VCaP (cell line): ENCODE measurements at regions not wholly inside any gene's neighbourhood (a gene's known extent, or its start where the extent isn't known, plus 50 kb on each side); places are given as distances from the start of the nearest gene placed in this dataset.
A peak's percentile ranks its signal among the peaks of the same experiment; 100 is the strongest.

Experiments used
- H3K27ac ChIP-seq: fragments of 450-650 bp; 2 replicates; pipeline ENCODE4 v1.5.1; 2017
- TF ChIP-seq, protein P1 (sequence below): fragments of 450-650 bp; conservative IDR thresholded peaks from 2 replicates; pipeline ENCODE4 v1.5.1; 2017; ENCODE audit warnings: mild to moderate bottlenecking, moderate library complexity

DNA sequence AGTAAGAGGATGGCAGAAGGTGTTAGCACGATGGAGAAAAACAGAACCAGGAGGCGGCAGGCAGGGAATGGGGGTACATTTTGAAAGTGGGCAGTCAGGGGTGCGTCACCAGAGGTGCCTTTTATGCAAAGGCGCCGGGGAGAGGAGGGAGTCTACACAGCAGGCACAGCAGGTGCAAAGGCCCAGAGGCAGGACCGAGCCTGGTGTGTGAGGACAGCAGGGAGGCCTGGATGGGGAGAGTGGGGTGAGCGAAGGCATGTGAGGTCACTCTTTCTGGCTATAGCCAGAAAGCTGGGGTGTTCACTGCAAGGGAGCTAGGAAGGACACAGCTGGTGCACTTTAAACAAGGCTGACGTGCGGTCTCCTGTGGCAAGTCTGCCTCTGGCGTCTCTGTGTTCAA, 65.0 kb downstream of the NCOR2 start:
- TF ChIP-seq, protein P1, sequence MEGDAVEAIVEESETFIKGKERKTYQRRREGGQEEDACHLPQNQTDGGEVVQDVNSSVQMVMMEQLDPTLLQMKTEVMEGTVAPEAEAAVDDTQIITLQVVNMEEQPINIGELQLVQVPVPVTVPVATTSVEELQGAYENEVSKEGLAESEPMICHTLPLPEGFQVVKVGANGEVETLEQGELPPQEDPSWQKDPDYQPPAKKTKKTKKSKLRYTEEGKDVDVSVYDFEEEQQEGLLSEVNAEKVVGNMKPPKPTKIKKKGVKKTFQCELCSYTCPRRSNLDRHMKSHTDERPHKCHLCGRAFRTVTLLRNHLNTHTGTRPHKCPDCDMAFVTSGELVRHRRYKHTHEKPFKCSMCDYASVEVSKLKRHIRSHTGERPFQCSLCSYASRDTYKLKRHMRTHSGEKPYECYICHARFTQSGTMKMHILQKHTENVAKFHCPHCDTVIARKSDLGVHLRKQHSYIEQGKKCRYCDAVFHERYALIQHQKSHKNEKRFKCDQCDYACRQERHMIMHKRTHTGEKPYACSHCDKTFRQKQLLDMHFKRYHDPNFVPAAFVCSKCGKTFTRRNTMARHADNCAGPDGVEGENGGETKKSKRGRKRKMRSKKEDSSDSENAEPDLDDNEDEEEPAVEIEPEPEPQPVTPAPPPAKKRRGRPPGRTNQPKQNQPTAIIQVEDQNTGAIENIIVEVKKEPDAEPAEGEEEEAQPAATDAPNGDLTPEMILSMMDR: no peak

DNA sequence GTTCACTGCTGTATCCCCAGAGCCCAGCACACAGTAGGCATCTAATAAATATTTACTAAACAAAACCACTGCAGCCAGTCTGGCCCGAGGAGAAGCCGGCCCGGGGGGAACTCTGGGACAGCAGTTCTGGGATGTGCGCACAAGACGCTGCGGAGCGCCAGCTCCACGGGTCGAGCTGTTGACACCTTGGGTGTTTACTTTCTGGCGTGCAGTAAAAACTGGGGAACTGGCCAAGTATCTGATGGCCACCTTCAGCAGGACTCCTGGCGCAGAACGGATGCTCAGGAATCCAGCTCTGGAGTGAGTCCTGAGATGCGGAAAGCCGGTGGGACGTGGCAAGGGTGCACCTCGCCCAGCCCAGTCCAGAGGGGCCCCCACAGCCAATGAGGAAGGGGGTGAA, 65.6 kb downstream of the NCOR2 start:
- H3K27ac ChIP-seq: peak overlapping the region; percentile 33; the same call in 1 of the 2 replicates
- TF ChIP-seq, protein P1: no peak

More for the DNA sequence above, 65.0 kb downstream of the NCOR2 start:
- peak overlapping the region; percentile 33; the same call in 1 of the 2 replicates for H3K27ac ChIP-seq

DNA sequence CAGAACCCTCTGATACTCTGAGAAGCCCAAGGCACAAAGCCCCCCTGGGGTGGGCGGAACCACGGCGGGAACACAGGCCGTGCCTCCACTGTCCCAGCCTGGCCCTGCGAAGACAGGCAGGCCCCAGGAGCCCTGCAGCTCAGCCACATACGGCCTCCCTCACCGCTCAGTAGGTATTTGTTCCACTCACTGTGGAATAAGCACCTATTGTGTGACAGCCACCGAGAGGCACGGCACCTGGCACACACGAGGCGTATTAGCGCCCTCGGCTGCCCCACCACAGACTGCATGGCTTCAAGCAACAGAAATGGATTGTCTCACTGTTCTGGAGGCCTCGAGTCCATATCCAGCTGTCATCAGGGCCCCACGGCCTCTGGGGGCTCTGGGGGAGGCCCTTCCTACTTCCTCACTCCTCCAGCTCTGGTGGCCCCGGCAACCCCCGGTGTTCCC, 66.3 kb downstream of the NCOR2 start:
- peak overlapping the region; percentile 33; the same call in 1 of the 2 replicates for H3K27ac ChIP-seq
- TF ChIP-seq, protein P1: no peak

DNA sequence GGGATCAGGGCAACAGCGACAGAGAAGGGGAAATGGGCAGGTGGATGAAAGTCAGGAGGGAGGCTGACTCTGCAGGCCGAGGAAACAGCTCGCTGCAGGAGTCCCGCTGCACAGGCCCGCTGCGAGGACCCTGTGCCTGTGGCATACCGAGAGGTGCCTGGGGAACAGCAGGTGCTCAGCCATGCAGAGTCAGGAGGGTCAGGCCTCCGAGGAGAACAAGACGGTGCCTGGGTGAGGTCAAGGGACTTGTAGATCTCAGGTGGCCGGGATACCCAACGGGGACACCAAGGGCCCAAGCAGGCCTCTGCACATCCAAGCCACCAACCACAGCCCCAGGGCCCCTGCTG, 67.5 kb downstream of the NCOR2 start:
- TF ChIP-seq, protein P1: no peak
- no peak overlapping the region for H3K27ac ChIP-seq

DNA sequence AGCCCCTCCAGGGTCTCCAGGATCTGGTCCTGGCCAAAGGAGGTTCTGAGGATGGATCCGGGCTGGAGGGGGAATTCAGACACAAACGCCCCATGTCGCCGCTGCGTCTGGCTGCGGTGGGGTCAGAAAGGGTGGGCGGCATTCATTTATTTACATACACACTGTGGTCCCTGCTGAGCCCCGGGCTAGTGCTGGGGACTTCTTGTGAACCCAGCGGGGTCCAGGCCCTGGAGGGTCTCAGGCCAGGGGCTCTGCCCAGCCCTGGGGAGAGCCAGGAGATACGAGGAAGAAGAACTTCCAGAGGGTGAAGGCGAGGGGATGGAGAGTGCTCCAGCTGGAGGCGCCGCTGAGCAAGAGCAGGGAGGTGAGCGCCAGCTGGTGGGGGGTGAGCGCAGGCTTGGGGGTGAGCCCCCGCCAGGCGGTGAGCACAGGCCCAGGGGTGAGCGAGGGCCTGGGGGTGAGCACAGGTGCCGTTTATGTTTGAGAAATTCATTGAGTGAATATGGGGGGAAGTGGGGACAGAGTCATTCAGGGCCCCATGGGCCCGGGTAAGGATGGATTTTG, 68.1 kb downstream of the NCOR2 start:
- no peak overlapping the region for H3K27ac ChIP-seq
- TF ChIP-seq, protein P1: peak; percentile 11; the same call in 1 of the 2 replicates

DNA sequence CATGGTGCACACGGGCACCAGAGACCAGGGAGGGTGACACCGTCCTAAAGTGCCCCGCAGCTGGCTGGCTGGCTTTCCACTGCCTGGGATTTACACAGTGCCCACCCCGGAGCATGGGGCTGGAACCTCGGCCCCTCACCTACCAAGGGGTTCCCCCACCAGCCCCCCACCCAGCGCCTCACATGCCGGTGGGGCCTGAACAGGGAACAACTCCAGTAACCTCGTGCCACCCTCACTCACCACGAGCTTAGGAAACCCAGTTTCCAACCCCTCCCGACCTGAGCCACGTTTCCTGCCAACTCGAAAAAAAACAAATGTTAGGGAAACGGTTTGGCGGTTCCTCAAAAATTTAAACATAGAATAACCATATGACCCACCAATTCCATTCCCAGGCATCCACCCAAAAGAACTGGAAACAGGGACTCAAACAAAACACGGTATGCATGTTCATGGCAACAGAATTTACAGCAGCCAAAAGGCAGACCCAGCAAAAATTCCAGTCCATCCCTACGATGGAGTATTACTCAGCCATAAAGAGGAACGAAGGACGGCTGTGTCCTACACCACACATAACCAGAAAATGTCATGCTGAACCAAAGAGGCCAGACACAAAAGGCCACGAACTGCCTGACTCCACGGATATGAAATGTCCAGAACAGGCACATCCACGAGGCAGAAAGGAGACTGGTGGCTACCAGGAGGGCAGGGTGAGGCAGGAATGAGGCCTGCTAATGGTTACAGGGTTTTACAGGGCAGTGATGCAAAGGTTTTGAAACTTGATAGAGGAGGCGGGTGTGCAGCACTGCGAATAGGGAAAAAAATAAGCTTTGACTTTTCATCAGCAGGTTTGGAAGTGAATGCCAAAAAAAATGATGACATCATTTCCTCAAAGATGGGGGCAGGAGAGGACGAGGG, 68.9 kb downstream of the NCOR2 start:
- TF ChIP-seq, protein P1: no peak

DNA sequence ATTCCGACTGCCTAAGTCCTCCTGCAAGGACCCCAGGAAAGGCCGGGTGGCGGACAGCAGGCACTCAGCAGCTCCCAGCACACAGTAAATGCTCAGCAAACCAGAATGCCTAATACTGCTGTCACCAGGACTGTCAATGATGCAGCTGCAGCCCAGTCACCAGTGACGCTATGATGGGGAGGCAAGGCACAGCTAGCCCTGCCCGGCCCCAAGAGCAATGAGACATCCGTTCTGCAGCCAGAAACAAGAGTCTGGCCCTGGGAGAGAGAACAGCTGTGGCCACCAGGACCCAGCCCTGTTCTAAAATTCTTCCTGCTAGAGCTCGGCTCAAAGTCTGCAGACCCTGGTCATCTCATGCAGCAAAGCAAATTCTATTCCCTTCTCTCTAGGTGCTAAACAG, 69.8 kb downstream of the NCOR2 start:
- TF ChIP-seq, protein P1: no peak
- peak overlapping the region; percentile 22; the same call in 1 of the 2 replicates for H3K27ac ChIP-seq

More for the DNA sequence above, 68.9 kb downstream of the NCOR2 start:
- peak overlapping the region; percentile 22; the same call in 1 of the 2 replicates for H3K27ac ChIP-seq
